HG03135 (cell line): ENCODE measurements at regions not wholly inside any gene's neighbourhood (a gene's known extent, or its start where the extent isn't known, plus 50 kb on each side); places are given as distances from the start of the nearest gene placed in this dataset.
"Not testable (repeated sequence)": the region's sequence is repeated elsewhere in the genome, so short reads cannot be mapped to it uniquely, and the experiment has no call there.

Experiments
- ATAC-seq: cut with Tn5 transposase; IDR thresholded peaks from one replicate; pipeline ENCODE4 v1.9.1; 2021; ENCODE audit warnings: mild to moderate bottlenecking, moderate library complexity; ENCODE audit not compliant: unreplicated experiment

GRCh38 chr1:229119876-229120275, 151.0 kb upstream of the RAB4A start:
- no peak for ATAC-seq

- no peak for ATAC-seq
Measured at GRCh38 chr1:229121845-229122436, 149.0 kb upstream of the RAB4A start.

- ATAC-seq, result no peak
Measured at GRCh38 chr1:229122606-229123005, 148.3 kb upstream of the RAB4A start.

- no peak for ATAC-seq
Measured at GRCh38 chr1:229124116-229124515, 146.8 kb upstream of the RAB4A start.

- no peak for ATAC-seq
Measured at GRCh38 chr1:229124520-229125124, 146.3 kb upstream of the RAB4A start.

- no peak for ATAC-seq
Measured at GRCh38 chr1:229127301-229127700, 143.6 kb upstream of the RAB4A start.

- no peak for ATAC-seq
Measured at GRCh38 chr1:229128066-229128608, 142.8 kb upstream of the RAB4A start.

GRCh38 chr1:229129301-229130027, 141.4 kb upstream of the RAB4A start:
- ATAC-seq, result no peak

GRCh38 chr1:229130028-229130668, 140.8 kb upstream of the RAB4A start:
- no peak for ATAC-seq

GRCh38 chr1:229131243-229132105, 139.4 kb upstream of the RAB4A start:
- ATAC-seq, result no peak

GRCh38 chr1:229132106-229132443, 138.8 kb upstream of the RAB4A start:
- ATAC-seq, result no peak

GRCh38 chr1:229132706-229133105, 138.2 kb upstream of the RAB4A start:
- ATAC-seq, result no peak

GRCh38 chr1:229133151-229133550, 137.8 kb upstream of the RAB4A start:
- ATAC-seq, result no peak

- ATAC-seq, result no peak
Measured at GRCh38 chr1:229133811-229134210, 137.1 kb upstream of the RAB4A start.

- ATAC-seq, result not testable (repeated sequence)
Measured at GRCh38 chr1:229134381-229135217, 136.3 kb upstream of the RAB4A start.

- ATAC-seq, result no peak
Measured at GRCh38 chr1:229135773-229136172, 135.1 kb upstream of the RAB4A start.

GRCh38 chr1:229136822-229137221, 134.1 kb upstream of the RAB4A start:
- ATAC-seq, result no peak

GRCh38 chr1:229137271-229137670, 133.6 kb upstream of the RAB4A start:
- no peak for ATAC-seq

- ATAC-seq, result no peak
Measured at GRCh38 chr1:229138058-229138457, 132.9 kb upstream of the RAB4A start.
